ENCODE measurements at regions not wholly inside any gene's neighbourhood (a gene's known extent, or its start where the extent isn't known, plus 50 kb on each side); places are given as distances from the start of the nearest gene placed in this dataset.

GRCh38 chr12:18146363-18146762 is 56.4 kb upstream of the RERGL start:
- H3K4me3 ChIP-seq (ENCODE audit: low read depth, low read length) = no peak overlapping the region
- no peak for TF ChIP-seq CTCF (IDR thresholded peaks at IDR 0.05; ENCODE audit: borderline replicate concordance, insufficient read depth, low read depth, low read length)

- no peak for TF ChIP-seq CTCF (IDR thresholded peaks at IDR 0.05; ENCODE audit: borderline replicate concordance, insufficient read depth, low read depth, low read length)
- no peak overlapping the region for H3K4me3 ChIP-seq (ENCODE audit: low read depth, low read length)
These were observed 55.9 kb upstream of the RERGL start for GRCh38 chr12:18145924-18146323.

- TF ChIP-seq CTCF (IDR thresholded peaks at IDR 0.05; ENCODE audit: borderline replicate concordance, insufficient read depth, low read depth, low read length) = no peak
- H3K4me3 ChIP-seq (ENCODE audit: low read depth, low read length) = no peak overlapping the region
These were observed 51.3 kb upstream of the RERGL start for GRCh38 chr12:18141048-18141982.

- no peak for TF ChIP-seq CTCF (IDR thresholded peaks at IDR 0.05; ENCODE audit: borderline replicate concordance, insufficient read depth, low read depth, low read length)
- H3K4me3 ChIP-seq (ENCODE audit: low read depth, low read length) = no peak overlapping the region
These were observed 50.1 kb upstream of the RERGL start for GRCh38 chr12:18139989-18140596.

Data from GM12875 (cell line).